ENCODE measurements at regions not wholly inside any gene's neighbourhood (a gene's known extent, or its start where the extent isn't known, plus 50 kb on each side); places are given as distances from the start of the nearest gene placed in this dataset.
"Not testable (repeated sequence)": the region's sequence is repeated elsewhere in the genome, so short reads cannot be mapped to it uniquely, and the experiment has no call there.

DNA sequence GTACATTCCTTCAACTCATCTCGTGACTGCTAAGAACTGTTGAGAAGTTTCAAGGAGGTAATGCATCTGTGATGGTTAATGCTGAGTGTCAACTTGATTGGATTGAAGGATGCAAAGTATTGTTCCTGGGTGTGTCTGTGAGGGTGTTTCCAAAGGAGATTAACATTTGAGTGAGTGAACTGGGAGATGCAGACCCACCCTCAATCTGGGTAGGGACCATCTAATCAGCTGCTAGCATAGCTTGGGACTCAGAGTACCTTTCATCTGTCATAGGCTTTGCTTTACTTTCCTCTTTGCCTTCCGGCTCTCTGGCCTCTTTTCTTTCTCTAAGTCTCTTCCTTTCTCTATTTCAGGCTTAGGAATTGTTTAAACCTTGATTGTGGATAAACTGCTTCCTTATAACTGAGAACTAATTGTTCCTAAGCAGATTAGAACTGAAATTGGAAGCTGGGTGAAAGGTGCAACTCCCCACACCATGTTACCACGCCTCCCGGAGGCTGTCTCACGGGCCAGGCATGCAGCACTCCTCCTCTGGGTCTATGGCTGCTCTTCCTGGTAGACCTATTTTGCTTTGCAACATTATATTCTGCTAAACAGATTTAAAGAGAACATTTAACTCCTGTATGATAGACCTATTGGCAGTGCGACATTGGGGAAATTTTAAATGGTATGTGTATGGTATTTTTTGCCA is 298.2 kb downstream of the CCSER2 start:
- ChIA-PET POLR2A (no interaction called here), CTCF (no interaction called here)

DNA sequence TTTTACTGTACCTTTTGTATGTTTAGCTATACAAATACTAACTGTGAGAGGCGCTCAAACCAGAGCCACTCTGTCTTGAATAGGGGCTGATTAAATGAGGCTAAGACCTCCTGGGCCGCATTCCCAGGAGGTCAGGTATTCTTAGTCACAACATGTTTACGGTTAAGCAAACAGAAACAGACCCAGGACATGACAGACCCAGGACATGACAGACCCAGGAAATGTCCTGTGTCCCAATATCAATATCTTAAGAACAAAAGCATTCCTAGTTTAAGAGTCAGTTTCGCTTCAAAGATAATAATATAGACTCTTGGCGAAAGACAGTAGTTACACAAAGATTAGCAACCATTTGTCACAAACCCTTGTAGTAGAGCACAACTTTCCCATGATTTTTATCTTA is 304.5 kb downstream of the CCSER2 start:
- CTCF ChIA-PET = no interaction called here
- POLR2A ChIA-PET = no interaction called here

DNA sequence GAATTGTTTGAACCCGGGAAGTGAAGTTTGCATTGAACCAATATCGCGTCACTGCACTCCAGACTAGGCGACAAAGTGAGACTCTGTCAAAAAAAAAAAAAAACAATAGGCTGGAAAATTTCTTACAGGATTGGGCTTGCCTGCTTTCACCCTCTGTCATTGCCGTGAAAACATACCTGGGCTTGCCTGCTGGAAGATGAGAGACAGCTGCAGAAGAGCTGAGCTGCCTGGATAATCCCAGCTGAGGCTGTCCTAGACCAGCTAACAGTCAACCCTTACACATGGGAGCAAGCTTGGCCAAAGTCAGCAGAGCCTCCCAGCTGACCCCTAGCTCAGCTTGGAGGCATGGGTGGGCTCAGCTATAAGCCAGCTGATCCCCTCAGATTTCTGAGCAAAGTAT is 306.2 kb downstream of the CCSER2 start:
- POLR2A ChIA-PET = no interaction called here
- CTCF ChIA-PET = no interaction called here

DNA sequence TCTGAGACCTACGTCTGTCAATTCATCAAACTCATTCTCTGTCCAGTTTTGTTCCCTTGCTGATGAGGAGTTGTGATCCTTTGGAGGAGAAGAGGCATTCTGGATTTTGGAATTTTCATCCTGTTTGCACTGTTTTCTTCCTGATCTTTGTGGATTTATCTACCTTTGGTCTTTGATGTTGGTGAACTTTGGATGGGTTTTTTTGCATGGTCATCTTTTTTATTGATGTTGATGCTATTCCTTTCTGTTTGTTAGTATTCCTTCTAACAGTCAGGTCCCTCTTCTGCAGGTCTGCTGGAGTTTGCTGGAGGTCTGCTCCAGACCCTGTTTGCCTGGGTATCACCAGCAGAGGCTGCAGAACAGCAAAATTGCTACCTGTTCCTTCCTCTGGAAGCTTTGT is 322.2 kb downstream of the CCSER2 start:
- CTCF ChIA-PET, POLR2A ChIA-PET: not testable (repeated sequence)

DNA sequence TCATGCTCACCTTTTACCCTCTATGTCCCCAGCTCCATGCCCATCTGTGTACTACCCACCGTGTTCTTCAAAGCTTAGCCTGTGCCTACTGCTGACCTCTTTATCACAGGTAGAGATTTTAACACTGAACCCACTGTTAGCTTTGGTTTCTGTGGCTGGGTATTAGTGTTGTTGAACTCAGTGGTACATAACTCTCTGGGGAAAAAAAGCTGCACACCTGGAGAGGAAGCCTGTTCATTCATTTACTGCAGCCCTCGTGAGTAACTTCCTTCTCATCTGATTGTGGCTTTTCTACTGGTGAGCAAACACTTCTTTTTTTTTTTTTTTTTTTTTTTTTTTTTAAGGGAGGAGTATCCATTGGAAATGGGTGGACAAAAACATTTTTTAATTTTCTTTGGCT is 326.3 kb downstream of the CCSER2 start:
- POLR2A ChIA-PET = no interaction called here
- CTCF ChIA-PET = no interaction called here

DNA sequence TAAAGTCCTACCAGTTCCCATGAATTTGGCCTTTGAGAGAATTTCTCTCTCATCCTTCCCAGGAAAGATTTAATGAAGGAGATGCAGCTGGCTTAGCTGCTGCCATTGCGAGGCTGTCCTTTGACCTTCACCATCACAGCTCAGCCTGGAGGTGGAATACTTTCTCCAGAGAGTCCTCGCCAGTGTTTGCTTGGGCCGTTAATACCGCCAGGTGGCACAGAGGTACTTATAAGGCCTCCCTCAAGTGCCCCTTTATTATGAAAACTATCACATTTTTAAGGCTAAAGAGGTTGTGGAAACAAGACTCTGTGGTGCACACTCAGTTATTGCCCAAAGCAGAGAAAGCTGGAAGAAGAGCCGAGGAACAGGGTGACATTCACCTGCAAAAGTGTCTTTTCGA is 330.6 kb downstream of the CCSER2 start:
- ChIA-PET CTCF (no interaction called here), POLR2A (no interaction called here)

DNA sequence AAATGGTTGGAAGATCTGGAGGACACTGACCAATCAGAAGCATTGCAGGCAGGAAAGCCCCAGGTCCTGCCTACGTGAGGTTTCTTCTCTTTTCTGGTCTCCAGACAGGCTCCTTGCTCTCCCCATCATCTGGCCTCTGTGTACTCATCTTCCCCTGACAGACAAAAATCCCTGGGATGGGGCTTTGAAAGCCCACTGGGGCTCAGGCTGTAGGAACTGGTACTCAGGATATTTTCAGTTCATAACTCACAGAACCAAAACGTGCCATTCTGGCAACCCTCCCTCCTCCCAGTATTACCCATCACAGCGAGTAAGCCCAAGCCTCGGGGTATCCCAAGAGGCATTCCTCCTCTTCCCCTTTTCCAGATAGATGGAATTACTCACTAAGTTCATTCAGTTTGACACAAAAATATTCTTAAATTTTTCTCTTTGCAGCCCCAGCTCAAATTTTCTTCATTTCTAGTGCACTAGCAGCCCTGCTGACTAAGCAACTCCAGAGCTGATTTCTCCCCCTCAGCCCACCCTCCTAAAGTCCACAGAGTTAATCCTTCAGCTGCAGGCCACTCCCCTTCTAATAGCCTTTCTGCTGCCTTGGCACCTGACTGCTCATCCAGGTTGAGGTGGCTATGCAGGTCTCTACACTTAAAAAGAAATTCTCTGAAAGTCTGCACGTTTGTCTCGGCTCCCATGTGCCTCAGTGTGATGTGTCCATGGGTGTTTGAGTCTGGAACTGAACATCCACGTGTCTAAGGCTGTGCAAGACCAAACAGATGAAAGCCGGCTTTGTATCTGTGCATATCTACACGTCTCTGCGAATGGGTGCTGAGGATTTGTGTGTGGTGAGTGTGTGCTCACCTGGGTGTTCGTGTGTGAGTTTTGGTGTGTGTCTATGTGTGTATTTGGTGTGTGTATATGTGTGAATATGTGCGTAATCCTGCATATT is 331.4 kb downstream of the CCSER2 start:
- CTCF ChIA-PET = no interaction called here
- POLR2A ChIA-PET = no interaction called here

DNA sequence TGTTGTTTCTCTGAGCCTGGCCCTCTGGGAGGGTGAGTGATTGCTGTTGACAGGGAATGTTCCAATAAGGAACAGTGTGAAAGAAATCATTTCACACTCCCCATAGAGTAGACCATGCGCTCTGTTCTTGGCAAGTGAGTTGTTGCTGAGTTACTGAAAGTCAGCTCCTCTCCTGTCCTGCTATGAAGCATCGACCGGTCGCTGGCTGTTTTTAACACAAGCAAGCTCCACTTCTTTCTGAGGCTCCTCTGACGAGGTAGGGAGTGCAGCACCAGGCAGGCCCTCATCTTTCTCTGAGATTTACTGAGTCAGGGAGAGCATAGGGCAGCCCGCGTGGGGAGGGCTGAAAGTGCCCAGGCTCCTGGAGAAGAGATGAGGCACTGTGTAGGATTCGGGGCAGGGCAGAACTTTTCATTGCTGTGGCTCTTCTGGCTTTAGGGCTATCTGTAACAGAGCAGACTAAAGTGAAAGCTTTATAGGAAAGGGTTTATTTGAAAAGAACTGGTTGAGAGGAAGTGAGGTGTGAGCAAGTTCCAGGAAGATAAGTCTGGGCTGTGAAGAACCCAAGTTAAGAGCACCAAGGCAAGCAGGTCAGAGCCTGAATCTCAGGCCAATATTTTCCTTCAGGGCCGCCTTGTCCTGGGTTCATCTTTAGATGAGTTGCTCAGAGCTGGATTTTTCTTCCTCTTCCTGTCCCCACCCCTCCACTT is 332.2 kb downstream of the CCSER2 start:
- ChIA-PET CTCF (no interaction called here), POLR2A (no interaction called here)

DNA sequence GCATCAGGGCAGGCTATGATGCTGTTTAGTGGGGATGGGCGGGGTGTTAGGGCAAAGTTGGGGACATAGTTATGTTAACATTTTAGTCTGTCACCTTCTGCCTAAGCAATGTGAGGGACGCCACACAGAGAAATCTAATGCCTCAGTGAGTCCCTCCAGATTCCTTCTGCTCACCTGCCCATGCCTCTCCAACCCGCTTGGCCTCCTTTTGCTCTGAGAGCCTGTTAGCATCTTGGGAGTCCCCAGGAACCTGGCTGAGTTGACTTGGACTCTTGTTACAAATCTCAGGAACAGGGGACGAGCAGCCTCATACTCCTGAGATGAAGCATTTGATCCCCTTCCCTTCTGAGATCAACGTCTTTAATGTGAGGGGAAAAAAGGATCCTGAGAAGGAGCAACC is 336.8 kb downstream of the CCSER2 start:
- ChIA-PET POLR2A (no interaction called here), CTCF (no interaction called here)

DNA sequence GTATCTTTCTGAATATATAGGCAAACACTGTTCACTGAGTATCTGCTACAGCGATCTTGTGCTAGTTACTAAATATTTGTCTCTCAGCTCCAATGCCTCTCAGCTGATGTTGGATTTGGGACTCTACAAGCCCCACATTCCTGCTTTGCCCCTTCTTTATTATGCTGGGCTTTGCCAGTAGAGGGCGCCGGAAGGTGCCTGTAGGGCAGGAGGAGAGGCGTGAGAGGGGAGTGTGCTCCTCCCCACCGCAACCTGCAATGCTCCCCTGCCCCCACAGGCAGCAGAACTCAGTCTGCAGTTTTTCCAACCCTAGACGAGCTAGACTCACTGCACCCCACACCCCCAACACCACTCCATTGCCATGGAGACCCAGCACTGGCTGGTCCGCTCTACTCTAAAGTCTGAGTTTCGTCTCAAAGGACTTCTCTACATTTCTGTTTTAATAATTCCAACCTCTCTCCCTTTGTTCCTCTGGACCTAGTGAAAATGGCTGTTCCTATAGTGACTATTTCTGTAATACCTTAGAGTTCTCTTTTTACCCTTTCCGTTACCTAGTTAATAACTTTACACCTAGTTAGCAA is 337.6 kb downstream of the CCSER2 start:
- ChIA-PET POLR2A (no interaction called here), CTCF (no interaction called here)

DNA sequence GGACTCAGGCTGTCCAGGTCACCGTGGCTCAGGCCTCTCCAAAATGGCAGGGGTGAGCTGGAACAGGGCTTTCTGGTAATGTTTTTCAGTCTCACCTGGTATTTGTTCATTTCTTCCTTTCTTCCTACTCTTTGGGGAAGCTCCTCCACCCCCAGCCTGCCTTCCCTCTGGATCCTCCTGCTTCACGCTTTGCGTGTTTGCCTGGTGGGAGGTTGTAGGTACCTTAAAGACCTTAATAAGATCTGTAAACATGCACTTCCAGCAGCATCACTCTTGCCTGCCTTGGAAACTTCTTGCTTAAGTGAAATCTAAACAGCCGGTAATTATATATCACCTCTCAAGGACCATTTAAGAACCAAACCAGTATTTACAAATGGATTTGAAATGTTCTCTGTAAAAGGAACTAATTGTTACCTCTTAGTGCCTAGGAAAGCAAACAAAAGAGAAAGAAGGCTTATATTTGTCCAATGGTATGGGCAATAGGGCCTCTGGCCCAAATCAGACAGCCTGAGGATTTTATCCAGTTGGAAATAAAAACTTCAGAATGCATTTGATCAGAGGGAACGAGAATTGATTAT is 339.9 kb downstream of the CCSER2 start:
- CTCF ChIA-PET = no interaction called here
- POLR2A ChIA-PET = no interaction called here

DNA sequence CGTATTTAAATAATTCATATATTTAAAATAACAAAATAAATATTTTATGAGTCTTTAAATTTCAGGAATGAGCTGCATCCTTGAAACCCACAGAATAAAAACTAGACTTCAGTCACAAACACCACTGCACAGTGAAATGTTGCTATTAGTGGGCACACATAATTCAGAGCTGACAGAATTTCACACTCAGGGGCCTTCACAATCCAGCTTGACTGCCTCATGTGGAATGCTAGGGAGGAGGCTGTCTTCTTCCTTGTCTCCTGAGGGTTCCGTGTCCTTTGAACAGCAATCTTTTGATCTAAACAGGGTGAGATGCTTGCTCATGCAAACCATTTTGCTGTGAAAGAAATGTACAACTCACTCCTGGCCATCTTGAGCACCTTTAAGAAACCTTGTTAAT is 346.7 kb downstream of the CCSER2 start:
- ChIA-PET POLR2A (no interaction called here), CTCF (no interaction called here)

DNA sequence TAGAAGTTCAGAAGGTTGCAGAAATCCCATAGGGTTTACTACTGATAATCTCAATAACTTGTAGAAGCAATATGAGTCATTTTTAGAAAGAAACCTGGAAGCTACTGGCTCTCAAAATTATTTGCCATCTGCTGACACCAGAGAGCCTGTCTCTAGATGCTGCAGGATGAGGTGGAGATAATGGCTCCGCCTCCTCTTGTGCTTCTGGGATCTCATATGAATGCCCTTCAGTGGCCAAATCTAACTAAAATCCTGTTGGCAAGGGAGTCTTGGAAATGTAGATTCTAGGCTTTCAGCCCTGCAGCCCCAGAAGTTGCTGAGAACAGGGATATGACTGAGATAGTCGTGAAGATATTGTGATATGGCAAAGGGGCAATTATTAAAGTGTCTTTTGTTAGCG is 348.1 kb downstream of the CCSER2 start:
- ChIA-PET CTCF (no interaction called here), POLR2A (interaction anchor here (0.7 kb wide), 1 partner anchor 104 kb away, joined by 3 read pairs; no protein-coding TSS in a partner anchor)

DNA sequence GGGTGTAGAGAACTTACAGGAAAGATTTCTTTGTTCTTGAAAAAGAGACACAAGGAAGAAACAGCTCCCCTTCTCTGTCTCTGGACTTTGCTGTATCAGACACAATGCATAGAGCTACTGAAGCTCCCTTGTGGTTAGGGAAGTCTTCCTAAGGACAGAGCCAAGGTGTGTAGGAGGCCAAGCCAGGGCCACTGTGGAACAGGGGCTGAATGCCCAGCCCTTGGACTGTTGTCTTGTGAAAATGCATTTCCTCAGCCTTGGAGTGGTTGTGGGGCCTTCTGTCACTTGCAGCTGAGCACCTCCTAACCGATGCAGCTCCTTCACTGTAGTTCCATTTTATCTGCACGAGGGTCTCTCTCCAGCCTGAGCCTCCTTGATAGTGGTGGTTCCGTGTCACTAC is 353.4 kb downstream of the CCSER2 start:
- POLR2A ChIA-PET = no interaction called here
- CTCF ChIA-PET = no interaction called here

DNA sequence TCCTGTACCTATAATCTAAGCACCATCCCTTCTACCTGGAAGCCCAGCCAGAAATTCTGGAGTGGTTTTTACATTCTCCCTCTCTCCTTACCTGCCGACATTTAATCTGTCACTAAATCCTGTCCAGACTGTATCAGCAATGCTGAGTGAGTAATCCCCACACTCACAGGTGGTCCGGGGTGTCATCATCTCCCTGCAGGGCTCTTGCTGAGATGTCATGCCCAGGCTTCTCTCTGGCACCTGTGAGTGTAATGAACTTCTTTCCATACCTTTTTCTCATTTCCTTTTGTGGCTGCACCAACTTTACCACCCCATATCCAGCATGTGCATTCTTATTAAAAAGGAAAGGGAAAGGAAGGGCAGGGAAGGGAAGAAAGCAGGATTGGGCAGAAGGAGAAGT is 355.2 kb downstream of the CCSER2 start:
- POLR2A ChIA-PET = no interaction called here
- CTCF ChIA-PET = no interaction called here

DNA sequence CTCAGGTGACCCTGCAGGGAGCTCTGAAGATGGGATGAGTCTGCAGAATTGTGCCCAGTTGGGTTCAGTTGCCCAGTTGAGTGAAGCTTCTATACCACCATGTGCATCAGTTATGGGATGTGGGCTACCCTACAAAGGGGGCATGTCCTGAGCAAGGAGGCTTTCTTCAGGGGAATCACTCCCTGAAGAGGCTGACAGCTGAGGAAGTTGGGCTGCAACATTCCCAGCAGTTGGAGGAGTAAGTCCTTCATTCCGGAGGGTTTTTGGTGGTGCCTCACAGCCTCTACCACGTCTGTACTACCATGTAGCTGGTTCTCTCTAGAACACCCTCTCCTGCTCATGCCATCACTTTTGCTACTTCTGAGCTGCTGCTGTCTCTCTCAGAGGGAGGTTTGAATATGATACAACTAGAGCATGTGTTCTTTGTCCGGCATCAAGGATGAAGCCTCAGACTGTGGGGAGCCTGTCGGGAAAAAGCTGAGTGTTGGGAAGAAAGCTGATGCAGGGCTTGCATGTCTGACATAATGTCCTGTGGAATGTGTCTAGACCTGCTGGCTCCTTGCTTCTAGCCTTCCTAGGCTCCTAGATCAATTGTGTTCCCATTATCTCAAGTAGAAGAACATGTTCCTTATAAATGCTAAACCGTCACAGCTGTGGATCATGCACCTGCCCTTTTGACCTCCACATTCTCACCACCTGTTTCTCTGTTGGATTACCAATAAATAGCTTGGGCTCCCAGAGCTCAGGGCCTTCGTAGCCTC is 355.8 kb downstream of the CCSER2 start:
- CTCF ChIA-PET = no interaction called here
- POLR2A ChIA-PET = no interaction called here

DNA sequence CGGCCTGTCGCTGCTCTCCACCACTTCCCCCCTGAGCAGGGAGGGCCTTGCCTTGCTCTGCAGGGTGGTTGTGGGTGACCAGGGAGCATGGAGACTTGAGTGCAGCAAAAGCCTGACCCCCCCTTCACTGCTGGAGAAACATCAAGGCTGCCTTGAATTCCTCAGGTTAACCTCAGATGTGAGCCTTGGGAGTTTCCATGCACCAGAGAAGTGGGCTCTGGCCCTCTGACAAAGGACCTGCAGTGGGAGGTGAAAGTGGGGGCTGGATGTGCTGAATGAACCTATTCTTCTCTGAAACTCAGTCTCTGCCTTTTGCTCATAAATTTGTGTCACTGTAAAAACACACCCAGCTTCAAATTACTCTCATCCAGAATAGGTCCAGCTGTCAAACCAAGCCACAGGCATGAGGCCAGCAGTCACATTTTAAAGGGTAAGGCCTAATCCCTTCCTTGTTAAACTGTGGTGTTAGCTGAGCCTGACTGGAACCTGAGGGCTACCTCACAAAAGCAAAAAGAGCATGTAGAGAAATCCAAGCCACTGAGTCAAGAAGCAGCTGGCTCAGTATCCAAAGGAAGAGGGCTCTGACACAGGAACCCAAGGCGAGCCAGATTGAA is 356.8 kb downstream of the CCSER2 start:
- CTCF ChIA-PET = no interaction called here

DNA sequence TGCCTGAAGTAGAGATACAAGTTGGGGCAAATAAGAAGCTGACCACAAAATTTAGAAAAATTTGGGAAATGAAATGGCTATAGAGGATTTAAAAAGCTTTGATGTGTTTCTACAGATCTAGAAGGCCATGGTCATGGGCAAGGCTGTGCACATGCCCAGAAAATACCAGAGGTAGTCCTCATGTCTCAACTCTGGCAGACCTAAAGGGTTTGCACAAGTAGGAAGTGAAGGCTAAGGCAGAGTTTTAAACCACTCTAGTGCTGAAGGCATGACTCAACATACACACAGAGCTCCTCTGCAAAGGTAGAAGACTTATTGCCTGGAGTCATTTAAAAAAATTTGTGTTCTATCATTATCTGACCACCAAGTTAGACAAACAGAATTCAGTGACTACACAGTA is 364.6 kb downstream of the CCSER2 start:
- ChIA-PET CTCF (no interaction called here), POLR2A (no interaction called here)

More for the DNA sequence above, 356.8 kb downstream of the CCSER2 start:
- POLR2A ChIA-PET = no interaction called here

DNA sequence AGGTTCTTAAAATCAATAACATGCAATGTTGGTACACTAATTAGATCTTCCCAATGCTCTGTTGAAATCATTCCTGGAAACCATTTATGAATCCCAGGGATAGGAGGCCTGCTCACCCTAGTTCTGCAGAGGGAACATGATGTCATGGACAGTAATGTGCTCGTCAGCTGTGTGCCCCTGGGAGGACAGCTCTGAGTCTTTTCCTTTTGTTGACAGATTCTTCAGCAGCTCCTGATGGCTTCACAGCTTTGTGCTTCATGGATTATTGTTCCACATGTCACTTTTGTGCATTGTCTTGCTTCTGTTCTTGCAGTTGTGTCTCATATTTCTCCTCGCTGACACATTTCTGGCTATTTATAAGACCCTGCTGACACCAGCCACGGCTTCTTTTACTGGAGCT is 367.5 kb downstream of the CCSER2 start:
- ChIA-PET CTCF (no interaction called here), POLR2A (no interaction called here)
